ENCODE measurements at regions not wholly inside any gene's neighbourhood (a gene's known extent, or its start where the extent isn't known, plus 50 kb on each side); places are given as distances from the start of the nearest gene placed in this dataset.

DNA sequence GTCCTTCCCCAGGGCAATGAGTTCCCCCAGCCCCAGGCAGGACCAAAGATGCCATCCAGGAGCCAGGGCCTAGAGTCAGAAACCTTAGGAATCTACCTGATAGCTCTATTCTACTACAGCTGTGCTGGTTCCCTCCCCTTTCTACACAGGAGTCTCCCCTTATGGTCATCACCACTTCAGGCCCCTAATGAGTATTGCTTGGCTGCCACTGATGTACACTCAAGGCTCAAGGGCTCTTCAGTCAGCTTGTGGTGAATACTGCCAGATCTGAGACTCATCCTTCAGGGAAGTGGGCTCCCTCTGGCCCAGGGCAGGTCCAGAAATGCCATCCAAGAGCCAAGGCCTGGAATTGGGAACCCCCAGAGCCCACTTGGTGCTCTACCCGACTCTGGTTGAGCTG is 248.6 kb downstream of the ALDH8A1 start:
- H3K4me1 Mint-ChIP-seq, result no peaks in the 10 kb centered on the region
- peaks cover 19% of the 10 kb centered on the region for H3K27me3 Mint-ChIP-seq
- no peaks in the 10 kb centered on the region for H3K36me3 Mint-ChIP-seq
- no peaks in the 10 kb centered on the region for H3K9me3 Mint-ChIP-seq
- no peak overlapping the region for H3K4me3 Mint-ChIP-seq
- DNase-seq, result no peak
- H3K27ac Mint-ChIP-seq, result no peak overlapping the region

- H3K36me3 Mint-ChIP-seq, result no peaks in the 10 kb centered on the region
- no peak overlapping the region for H3K4me3 Mint-ChIP-seq
- no peak for DNase-seq
- H3K27me3 Mint-ChIP-seq, result peaks cover 23% of the 10 kb centered on the region
- no peaks in the 10 kb centered on the region for H3K9me3 Mint-ChIP-seq
- no peaks in the 10 kb centered on the region for H3K4me1 Mint-ChIP-seq
- H3K27ac Mint-ChIP-seq, result no peak overlapping the region
Observed at GRCh38 chr6:134698228-134698627, 251.7 kb downstream of the ALDH8A1 start.

- no peak for DNase-seq
- H3K4me3 Mint-ChIP-seq, result no peak overlapping the region
- peaks cover 44% of the 10 kb centered on the region for H3K27me3 Mint-ChIP-seq
- H3K27ac Mint-ChIP-seq, result no peak overlapping the region
- no peaks in the 10 kb centered on the region for H3K36me3 Mint-ChIP-seq
- no peaks in the 10 kb centered on the region for H3K4me1 Mint-ChIP-seq
- no peaks in the 10 kb centered on the region for H3K9me3 Mint-ChIP-seq
Observed at GRCh38 chr6:134692008-134692407, 257.9 kb downstream of the ALDH8A1 start.

DNA sequence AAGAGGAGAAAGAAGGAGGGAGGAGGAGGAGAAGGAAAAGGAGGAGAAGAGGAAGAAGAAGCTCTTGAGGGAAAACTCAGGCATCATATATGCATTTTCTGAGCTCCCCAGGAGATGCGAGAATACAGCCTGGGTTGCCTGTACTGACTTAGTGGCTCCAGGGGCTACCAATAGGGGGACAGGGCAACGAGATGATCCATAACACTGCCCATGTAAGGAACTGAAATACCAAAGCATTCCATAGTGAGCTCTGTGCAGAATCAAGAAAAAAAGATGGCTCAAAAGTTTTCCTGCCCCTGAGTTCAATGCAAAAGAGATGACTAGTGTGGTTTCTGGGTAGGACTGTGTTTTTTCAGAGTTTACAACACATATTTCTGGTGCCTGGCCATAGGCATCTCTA is 258.7 kb downstream of the ALDH8A1 start:
- H3K4me1 Mint-ChIP-seq, result no peaks in the 10 kb centered on the region
- no peak for DNase-seq
- H3K36me3 Mint-ChIP-seq, result no peaks in the 10 kb centered on the region
- no peaks in the 10 kb centered on the region for H3K9me3 Mint-ChIP-seq
- no peak overlapping the region for H3K27ac Mint-ChIP-seq
- H3K27me3 Mint-ChIP-seq, result peaks cover 41% of the 10 kb centered on the region
- no peak overlapping the region for H3K4me3 Mint-ChIP-seq

DNA sequence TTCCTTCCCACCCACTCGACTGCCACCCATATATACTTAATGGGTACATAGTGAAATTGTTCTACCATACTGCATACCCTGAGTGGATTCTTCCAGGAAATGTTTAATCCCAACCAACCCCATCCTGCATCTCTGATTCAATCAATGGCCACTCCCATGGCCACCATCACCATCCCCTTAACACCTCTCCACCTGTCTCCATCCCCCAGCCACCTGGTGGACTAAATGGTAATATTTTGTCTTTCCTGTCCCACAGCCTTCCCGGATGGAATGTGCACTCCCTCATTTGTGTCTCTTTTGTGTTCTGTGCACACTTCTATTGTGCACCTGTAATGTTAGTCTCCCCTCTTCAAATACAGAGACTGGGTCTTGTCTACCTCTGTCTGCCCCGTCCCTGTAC is 259.9 kb downstream of the ALDH8A1 start:
- H3K36me3 Mint-ChIP-seq, result no peaks in the 10 kb centered on the region
- peaks cover 35% of the 10 kb centered on the region for H3K27me3 Mint-ChIP-seq
- H3K4me1 Mint-ChIP-seq, result no peaks in the 10 kb centered on the region
- no peak overlapping the region for H3K27ac Mint-ChIP-seq
- no peak for DNase-seq
- H3K9me3 Mint-ChIP-seq, result no peaks in the 10 kb centered on the region
- no peak overlapping the region for H3K4me3 Mint-ChIP-seq

GRCh38 chr6:134689641-134690040 is 260.3 kb downstream of the ALDH8A1 start:
- H3K9me3 Mint-ChIP-seq, result no peaks in the 10 kb centered on the region
- H3K4me3 Mint-ChIP-seq, result no peak overlapping the region
- DNase-seq, result no peak
- H3K4me1 Mint-ChIP-seq, result no peaks in the 10 kb centered on the region
- H3K27ac Mint-ChIP-seq, result no peak overlapping the region
- no peaks in the 10 kb centered on the region for H3K36me3 Mint-ChIP-seq
- H3K27me3 Mint-ChIP-seq, result peaks cover 34% of the 10 kb centered on the region

DNA sequence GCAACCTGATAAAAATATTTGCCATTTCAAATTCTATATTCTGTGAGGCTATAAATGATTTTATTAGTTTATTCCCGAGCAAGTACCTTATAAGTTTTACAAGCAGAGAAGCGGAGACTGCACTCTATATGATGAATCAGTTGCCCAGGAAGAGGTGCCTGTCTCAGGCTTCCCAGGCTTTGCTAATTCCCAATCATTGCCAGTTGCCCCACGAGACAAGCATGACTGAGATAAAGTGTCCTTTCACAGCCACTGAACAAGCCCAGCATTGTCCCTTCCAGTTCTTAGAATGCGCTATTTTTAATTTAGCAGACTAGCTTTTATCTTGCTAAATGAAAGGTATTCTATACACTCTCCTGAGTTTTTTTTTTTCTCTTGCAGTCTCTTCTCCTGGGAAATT is 260.7 kb downstream of the ALDH8A1 start:
- H3K4me3 Mint-ChIP-seq, result no peak overlapping the region
- no peak overlapping the region for H3K27ac Mint-ChIP-seq
- peaks cover 34% of the 10 kb centered on the region for H3K27me3 Mint-ChIP-seq
- H3K4me1 Mint-ChIP-seq, result no peaks in the 10 kb centered on the region
- no peaks in the 10 kb centered on the region for H3K9me3 Mint-ChIP-seq
- no peaks in the 10 kb centered on the region for H3K36me3 Mint-ChIP-seq
- DNase-seq, result no peak

DNA sequence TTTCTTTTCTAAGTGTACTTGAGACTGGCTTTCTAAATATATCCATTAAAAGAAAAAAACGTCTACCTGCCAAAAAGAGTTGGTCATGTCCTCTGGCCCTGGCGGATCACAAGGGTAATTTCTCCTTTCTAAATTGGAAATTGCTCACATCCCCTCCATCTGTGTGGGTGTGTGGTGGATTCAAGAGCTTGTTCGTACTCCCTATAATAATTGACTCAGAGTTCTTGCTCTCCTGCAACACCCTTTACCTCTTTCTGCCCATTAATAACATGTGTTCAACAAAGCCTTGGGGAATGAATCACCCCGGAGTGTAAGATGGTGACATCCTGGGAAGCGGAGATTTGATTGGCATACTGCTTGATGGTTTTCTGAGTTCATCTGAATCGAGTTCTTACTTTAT is 263.8 kb downstream of the ALDH8A1 start:
- H3K27me3 Mint-ChIP-seq, result peaks cover 23% of the 10 kb centered on the region

DNA sequence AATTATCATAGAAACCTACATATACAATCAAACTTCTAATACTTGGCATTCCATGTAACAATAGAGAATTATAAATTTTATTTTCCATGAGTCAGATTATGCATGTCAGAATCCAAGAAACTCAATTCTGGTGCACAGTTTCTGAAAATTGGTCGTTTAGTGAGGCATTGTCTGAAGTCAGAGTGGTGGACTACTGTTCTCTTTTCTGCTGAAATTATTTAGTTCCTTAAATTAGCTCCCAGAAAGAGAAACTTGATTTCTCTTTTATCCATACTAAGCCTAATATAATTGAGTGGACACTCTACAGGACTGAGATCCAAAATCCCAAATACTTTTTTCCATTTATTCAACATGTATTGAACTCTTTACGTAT is 265.5 kb downstream of the ALDH8A1 start:
- Mint-ChIP-seq H3K9me3 (no peaks in the 10 kb centered on the region), H3K27me3 (peaks cover 11% of the 10 kb centered on the region), H3K4me1 (no peaks in the 10 kb centered on the region), H3K4me3 (no peak overlapping the region), H3K36me3 (no peaks in the 10 kb centered on the region), H3K27ac (no peak overlapping the region)
- no peak for DNase-seq

More for the DNA sequence above, 263.8 kb downstream of the ALDH8A1 start:
- no peak for DNase-seq
- Mint-ChIP-seq H3K36me3 (no peaks in the 10 kb centered on the region), H3K9me3 (no peaks in the 10 kb centered on the region), H3K4me1 (no peaks in the 10 kb centered on the region), H3K27ac (no peak overlapping the region), H3K4me3 (no peak overlapping the region)

- no peaks in the 10 kb centered on the region for H3K4me1 Mint-ChIP-seq
- no peak for DNase-seq
Observed at GRCh38 chr6:134683783-134684422, 266.0 kb downstream of the ALDH8A1 start.

DNA sequence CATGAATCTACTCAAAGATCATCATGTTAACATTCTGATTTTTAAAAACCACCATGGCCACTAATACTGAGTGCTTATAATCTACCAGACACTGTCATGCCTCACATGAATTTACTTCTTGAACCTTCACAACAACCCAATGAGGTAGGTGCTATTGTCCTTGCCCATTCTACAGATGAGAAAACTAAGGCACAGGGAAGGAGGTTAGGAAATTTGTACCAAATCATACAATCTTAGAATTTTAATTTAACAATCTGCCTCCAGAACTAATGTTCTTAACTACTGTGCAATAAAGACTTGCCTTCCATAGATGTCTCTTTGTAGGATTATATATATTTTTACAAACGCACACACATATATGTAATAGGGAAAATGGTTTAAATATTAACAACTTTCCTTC is 269.5 kb downstream of the ALDH8A1 start:
- no peaks in the 10 kb centered on the region for H3K27me3 Mint-ChIP-seq

More at GRCh38 chr6:134683783-134684422, 266.0 kb downstream of the ALDH8A1 start:
- no peak overlapping the region for H3K4me3 Mint-ChIP-seq
- no peaks in the 10 kb centered on the region for H3K9me3 Mint-ChIP-seq
- H3K36me3 Mint-ChIP-seq, result no peaks in the 10 kb centered on the region
- H3K27me3 Mint-ChIP-seq, result peaks cover 6% of the 10 kb centered on the region
- no peak overlapping the region for H3K27ac Mint-ChIP-seq

DNA sequence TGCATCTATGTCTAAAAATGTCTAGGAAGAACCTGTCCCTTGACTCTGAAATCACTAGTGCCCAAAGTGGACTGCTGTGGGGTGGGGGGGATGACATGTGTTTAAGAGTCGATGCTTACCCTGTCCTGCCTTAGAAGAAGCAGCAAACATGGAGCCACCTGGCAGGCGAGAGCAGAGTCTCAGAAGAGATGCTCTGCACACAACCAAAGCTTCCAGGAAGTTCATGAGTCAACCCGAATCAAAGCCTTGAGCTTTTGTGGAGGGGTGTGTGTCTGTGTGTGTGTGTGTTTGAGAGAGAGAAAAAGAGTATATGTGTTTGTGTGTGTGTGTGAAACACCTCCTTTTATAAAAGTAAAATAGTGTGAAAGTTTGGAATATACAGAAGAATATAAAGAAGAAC is 269.9 kb downstream of the ALDH8A1 start:
- H3K27ac Mint-ChIP-seq, result no peak overlapping the region
- no peak overlapping the region for H3K4me3 Mint-ChIP-seq
- no peak for DNase-seq
- H3K27me3 Mint-ChIP-seq, result no peaks in the 10 kb centered on the region
- no peaks in the 10 kb centered on the region for H3K36me3 Mint-ChIP-seq
- no peaks in the 10 kb centered on the region for H3K9me3 Mint-ChIP-seq
- H3K4me1 Mint-ChIP-seq, result no peaks in the 10 kb centered on the region

More for the DNA sequence above, 269.5 kb downstream of the ALDH8A1 start:
- no peaks in the 10 kb centered on the region for H3K9me3 Mint-ChIP-seq
- no peak overlapping the region for H3K4me3 Mint-ChIP-seq
- no peak for DNase-seq
- H3K36me3 Mint-ChIP-seq, result no peaks in the 10 kb centered on the region
- no peak overlapping the region for H3K27ac Mint-ChIP-seq
- no peaks in the 10 kb centered on the region for H3K4me1 Mint-ChIP-seq

- no peaks in the 10 kb centered on the region for H3K36me3 Mint-ChIP-seq
- H3K27me3 Mint-ChIP-seq, result no peaks in the 10 kb centered on the region
- no peak overlapping the region for H3K27ac Mint-ChIP-seq
- no peaks in the 10 kb centered on the region for H3K4me1 Mint-ChIP-seq
- H3K4me3 Mint-ChIP-seq, result no peak overlapping the region
- no peak for DNase-seq
- H3K9me3 Mint-ChIP-seq, result no peaks in the 10 kb centered on the region
Observed at GRCh38 chr6:134678436-134678889, 271.4 kb downstream of the ALDH8A1 start.

GRCh38 chr6:134676307-134677281 is 273.3 kb downstream of the ALDH8A1 start:
- no peaks in the 10 kb centered on the region for H3K9me3 Mint-ChIP-seq
- no peaks in the 10 kb centered on the region for H3K36me3 Mint-ChIP-seq
- no peak overlapping the region for H3K4me3 Mint-ChIP-seq
- no peak for DNase-seq
- H3K27me3 Mint-ChIP-seq, result no peaks in the 10 kb centered on the region
- no peak overlapping the region for H3K27ac Mint-ChIP-seq
- H3K4me1 Mint-ChIP-seq, result no peaks in the 10 kb centered on the region

- no peaks in the 10 kb centered on the region for H3K9me3 Mint-ChIP-seq
- no peaks in the 10 kb centered on the region for H3K36me3 Mint-ChIP-seq
- no peaks in the 10 kb centered on the region for H3K4me1 Mint-ChIP-seq
- no peak overlapping the region for H3K27ac Mint-ChIP-seq
- no peak overlapping the region for H3K4me3 Mint-ChIP-seq
- no peak for DNase-seq
- H3K27me3 Mint-ChIP-seq, result no peaks in the 10 kb centered on the region
Observed at GRCh38 chr6:134675110-134676054, 274.5 kb downstream of the ALDH8A1 start.
